HG03342 (cell line): ENCODE measurements at regions not wholly inside any gene's neighbourhood (a gene's known extent, or its start where the extent isn't known, plus 50 kb on each side); places are given as distances from the start of the nearest gene placed in this dataset.

Experiments used
- ATAC-seq: cut with Tn5 transposase; IDR thresholded peaks from one replicate; pipeline ENCODE4 v1.9.1; 2021; ENCODE audit warnings: mild to moderate bottlenecking, moderate library complexity; ENCODE audit not compliant: unreplicated experiment

DNA sequence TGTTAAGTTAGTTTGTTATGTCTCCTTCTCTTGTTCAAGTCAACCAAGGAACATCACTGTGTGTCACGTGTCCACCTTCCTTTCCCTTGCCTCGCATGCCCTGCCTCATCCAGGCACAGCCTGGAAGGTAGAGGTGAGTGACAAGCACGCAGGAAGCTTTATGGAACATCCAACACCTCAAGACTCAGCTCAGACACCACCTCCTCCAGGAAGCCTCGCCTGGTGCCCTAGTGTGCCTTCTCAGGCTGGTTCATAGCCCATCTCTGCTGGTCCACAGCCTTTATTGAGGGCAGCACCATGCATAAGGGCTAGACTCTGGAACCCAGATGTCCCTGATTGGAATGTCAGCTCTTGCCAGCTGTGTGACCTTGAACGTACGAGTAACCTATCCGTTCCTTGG, 224.3 kb downstream of the ANKRD60 start:
- no peak for ATAC-seq

DNA sequence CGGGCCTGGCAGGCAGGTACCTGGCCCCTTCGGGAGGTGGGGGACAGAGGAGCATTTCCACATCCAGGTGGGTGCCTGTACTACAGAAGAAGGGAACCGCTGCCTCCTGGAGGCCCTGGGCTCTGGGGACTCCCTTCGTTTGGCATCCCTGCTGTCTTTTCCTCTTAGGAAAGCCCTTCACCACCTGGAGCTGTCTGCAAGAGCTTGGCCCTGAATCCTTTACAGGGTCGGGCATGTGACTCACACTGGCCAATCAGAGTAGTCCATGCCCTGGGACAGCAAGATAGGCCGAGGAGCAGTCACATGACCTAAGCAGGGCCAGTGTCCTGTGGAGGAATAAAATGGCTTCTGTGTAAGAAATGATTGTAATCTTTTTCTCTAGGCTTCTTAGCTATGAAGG, 224.9 kb downstream of the ANKRD60 start:
- no peak for ATAC-seq

DNA sequence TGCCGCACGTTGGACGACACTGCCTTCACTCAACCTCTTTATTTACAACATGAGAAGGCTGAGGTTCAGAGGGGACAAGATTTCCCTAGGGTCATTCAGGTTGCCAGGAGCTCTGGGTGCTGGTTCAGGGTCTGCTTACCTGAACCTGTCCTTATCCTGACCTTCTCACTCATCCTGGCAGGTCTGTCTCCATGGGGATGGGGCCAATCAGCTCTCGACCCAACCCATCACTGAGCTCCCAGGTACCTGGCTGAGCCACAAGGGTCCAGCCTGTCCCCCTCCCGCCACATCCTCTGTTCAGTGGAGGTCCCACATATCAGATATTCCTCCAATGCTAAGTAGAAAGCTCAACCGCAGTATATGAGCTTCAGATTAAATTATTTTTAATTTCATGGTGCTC, 225.6 kb downstream of the ANKRD60 start:
- ATAC-seq, result no peak

DNA sequence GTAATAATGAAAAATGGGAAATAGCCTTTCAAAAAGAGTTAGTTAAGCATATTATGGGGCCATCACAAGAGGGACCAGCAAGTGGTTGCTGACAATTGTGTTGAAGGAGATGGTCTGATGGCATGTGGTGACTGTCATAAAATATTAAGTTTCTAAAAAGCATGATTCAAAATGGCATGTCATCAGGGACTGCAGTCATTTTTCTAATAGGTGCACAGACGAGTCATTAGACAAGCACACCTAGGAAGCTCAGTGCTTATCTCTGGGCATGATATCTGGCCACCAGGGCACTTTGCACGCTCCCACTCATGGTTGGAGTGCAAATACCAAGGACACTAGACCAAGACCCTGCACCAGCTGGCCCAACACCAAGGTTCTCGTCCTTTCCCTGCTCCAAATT, 226.5 kb downstream of the ANKRD60 start:
- ATAC-seq, result no peak

DNA sequence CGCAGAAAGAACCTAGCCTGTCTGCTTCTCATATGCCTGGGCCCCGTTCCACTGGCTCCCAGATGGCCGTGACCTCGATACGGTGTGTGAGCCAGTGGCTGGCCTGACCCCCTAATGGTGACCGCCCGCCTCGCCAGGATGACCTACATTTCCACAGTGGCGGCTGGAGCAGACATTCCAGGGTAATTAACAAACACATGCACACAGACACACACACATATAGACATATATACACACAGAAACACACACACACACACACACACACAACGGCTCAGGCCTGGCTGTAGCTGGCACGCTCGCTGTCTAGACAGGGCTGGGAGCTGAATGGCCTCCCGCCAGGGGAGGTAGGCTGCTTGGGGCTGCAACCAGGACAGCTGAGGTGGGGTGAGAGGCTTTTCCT, 227.1 kb downstream of the ANKRD60 start:
- ATAC-seq, result no peak

DNA sequence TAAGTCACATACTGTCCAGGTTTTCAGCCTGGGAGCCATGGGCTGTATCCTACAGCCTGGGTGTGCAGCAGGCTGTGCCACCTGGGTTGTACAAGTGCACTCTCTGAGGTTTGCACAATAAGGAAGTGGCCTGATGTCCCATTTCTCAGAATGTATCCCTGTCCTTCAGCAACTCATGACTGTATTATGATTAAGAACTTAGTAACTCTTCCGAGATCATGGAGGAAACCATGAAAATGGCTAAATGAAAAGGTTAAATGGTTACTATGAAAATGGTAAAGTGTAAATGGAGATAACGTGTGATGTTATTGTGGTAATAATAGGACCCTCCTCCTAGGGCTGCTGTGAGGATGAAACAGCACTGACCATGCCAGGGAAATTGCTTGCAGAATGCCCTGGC, 227.6 kb downstream of the ANKRD60 start:
- no peak for ATAC-seq

DNA sequence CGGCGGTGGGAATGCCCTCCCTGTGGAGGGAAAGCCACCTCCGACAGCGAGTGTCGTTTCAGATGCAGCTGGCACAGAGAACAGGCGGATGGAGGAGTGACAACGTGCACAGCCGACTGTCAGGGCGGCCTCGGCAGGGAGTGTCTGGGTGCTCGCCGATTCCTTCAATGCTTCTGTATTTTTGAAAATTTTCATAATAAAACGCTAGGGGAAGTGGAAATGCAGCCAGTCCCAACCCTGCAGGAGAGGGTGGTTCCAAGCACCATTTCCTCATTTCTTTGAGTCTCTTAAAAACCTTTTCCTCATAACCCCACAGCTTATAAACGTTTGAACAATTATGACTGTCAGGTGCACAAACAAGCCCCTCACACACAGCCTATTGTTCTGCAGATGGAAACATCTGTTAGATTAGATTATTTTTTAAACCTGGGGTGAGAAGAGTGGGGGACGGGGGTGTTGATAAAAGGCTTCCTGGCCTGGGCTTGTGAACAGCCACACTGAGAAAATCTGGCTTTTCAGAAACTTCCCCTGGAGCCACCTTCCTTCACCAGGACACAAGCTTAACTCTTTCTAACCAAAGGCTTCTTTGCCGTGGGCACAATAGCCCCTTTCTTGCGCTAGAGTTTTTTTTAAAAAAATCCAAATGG, 228.9 kb downstream of the ANKRD60 start:
- no peak for ATAC-seq

DNA sequence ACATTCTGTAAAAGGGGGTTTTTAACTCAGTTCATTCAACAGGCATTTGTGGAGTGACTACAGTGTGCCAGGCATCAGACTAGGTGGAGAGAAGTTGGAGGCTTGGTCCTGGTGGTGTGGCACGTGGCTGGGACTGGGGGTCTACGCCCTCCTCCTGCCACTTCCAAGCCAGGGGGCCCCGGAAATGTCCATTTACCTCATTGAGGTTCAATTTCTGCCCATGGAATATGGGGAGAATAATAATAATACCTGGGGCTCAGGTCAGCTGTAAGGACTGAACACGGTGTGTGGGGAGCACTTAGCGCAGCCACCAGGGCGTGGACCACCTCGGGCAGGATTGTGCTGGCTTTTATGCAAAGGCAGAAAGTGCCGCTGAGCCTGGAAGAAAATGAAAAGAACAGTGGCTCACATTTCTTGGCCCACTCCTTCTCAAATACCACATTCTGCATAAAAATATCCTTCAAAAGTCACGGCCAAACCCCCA, 229.4 kb downstream of the ANKRD60 start:
- no peak for ATAC-seq

DNA sequence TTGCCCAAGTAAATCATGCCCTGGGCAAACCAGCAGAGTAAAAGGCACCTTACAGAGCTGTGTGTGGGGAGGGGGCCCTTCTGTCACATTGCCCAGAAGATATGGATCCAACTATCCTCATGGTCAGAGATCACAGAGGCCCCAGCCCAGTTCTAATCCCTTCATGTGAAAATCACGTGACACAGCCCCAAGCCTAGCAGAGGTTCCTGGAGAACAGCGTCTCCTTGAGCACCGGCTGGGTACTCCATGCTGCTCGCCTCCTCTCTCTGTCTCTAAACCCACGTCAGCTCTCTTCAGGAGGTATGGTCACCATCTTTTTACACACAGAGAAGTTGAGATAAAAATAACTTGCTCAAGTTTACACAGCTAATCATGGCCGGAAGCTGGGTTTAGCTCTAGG, 230.2 kb downstream of the ANKRD60 start:
- ATAC-seq, result no peak

DNA sequence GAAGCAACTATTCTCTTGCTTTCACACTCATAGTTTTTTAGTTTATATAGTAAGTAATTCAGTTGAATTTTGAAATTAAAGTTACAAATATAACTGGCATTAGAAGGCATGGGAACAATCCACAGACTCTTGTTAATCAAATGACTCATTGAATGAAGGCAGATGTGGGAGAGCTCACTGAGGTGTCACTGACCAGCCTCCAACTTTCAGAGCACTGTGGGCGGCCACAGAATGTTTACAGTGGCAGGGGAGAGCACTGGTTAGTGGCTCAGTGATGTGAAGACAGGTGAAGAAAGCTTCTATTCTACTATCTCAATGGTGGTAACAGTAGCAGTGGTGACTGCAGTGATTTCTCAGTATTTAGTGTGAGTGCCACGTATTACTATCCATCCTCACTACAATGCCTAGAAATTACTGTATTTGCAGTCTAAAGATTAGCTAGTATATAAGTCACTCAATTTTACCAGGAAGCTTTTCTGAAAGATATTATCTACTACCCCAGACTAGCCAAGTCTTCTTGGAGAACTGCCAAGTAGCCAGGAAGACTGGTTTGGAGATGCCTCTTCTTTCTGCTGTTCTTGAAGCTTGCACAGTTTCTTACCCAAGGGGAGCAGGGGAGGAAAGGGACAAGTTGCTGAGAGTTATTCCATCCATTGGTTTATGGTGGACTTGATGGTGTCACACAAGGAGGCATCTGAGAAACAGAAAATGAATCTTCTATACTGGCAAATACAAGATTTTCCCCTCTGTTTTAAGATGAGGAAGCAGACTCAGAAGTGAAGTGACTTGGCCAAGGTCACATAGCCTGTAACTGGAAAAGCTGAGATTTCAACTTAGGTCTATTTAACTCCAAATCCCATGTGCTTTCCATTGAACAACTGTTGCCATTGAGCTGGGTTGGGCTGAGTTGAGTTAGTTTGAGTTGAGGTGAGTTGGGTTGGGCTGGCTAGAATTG, 231.2 kb downstream of the ANKRD60 start:
- ATAC-seq, result no peak

DNA sequence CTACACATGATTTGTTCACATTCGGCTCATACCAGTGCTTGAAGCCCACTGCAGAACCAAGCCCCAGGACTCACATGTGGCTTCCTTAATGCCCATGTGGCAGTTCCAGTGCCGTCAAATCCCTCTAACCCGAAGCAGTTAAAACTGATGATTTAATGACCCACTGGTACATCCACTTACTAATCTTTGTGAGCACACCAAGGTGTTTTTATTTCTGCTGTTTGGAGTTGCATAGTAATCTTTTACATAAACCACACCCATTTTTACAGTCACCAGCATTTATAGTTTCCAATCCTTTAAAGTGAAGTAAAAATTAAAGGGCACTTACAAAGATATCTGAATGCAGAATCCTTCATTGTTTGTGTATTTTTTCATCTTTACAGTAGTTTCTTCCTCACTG, 232.0 kb downstream of the ANKRD60 start:
- no peak for ATAC-seq

DNA sequence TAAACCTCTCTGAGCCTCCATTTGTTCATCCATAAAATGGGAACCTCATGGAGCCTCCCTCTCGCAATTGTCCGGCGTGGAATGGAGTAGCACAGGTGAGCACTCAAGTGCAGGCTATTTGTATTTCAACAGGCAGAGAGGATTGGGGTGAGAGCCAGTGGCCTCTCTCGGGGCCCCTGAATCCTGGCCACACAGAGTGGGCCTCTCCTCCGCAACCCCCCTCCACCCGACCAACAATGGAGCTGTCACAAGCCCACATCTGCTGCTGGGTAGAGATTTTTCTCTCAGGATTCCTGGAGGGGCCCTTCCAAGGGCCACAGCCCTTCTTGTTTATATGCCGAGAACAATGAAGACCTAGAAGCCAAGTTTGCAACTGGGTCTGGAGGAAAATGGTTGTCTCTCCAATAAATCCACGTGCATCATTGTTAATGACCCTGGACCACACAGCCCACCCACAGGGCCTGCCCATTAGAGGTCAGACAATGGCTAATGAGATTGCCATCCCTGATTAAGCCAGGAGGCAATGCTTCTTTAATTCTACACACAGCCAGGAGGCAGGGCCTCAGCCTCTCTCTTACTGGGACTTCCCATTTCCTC, 233.0 kb downstream of the ANKRD60 start:
- no peak for ATAC-seq

DNA sequence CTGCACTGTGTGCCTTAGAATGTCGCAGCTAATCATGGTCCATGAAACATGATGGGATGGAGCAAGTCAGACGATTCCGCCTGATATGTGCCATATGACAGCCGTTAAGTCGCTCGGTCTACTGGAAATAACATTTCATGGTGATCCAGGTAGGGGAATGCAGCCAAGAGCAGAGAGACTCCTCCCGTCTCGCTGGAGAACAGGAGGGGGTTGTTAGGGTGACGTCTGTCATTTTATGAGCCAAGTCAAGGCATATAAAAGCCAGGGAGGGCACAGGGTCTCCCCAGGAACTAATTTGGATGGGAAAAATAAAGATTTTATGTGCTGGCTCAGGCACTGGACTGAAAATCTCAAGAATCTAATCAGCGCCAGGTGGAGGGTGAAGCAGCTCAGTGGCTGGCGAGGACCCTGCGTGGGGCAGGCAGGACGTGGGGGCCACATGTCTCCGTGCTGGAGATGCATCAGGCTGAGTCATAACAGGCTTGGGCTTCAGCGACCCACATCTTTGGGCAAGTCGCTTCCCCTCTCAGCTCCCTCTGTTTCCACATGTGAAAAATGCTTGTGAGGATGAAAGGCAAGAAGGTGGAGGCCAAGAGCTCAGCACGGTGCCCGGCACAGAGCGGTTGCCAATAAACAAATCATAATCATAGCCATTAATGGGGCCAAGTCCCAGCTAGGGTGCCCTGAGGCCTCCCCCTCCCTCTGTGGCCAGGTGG, 234.6 kb downstream of the ANKRD60 start:
- no peak for ATAC-seq

DNA sequence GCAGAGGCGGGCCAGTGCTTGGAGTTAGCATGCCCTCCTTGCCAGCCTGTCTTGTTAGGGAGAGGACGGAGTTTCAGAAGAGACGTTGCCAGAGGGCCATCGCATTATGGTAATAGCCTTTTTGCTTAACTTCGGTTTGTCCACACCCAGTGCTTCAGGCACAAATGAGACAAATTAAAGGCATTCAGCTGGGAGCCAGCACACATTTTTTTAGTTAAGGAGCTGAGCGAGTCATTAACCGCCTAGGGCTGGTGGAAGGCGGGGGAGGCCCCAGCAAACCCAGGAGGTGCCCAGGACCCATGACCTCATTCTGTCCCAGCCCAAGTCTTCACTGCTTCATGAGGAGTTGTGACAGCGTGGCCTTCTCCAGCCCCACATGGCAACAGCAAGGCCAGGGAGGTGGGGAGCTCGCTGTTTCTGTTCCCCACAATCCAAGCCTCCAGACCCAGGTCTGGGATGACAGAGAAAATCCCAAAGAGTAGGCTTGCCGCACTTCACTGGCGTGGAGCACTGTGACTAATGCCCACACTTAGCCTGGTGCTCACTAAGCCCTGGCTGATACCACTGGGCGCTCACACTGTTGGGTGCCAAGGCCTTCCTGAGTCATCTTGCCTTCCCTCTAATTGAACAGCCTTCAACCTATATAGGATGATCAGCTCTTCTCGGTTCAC, 237.1 kb downstream of the ANKRD60 start:
- no peak for ATAC-seq

DNA sequence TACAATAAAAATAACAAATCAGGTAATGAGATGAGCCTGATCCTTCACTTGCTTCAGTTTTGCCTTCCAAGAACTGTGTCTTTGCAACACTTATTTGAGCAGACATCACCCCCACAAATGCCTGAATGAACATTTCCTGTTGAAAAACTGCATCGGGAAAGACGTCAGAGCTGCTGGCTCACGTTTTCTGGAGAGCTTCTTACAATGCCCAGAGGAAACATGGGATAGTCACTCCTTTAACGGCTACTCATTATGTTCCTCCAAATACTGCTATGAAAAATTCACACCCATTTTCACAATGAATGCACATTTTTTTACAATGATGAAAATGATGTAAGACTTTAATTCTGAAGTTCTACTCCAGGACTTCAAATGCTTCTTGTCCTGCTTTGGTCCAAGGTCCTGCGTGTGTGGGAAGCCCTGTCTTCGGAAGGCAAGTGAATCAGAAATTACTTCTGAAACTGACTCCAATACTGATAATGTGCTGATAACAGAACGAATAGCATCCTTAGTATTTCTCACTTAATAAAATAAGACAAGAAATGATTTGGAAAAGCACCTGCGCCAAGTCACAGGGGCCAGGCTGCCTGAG, 238.0 kb downstream of the ANKRD60 start:
- no peak for ATAC-seq

DNA sequence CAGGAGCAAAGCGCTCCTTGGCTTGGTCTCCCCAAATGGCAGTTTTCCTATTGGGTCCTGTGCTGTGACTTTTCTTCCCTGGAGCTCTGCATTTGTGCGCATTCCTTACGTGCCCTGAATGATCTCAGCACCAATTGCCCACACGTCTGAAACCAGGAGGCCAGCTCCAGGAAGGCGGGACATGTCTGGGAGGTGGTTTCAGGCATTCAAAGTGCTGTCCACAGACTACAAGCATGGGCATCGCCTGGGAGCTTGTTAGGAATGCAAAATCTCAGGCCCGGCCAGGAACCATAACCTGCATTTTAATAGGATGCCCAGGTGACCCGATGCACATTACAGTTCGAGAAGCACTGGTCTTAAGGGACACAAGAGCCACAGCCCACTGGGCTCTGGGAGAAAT, 239.6 kb downstream of the ANKRD60 start:
- ATAC-seq, result no peak

DNA sequence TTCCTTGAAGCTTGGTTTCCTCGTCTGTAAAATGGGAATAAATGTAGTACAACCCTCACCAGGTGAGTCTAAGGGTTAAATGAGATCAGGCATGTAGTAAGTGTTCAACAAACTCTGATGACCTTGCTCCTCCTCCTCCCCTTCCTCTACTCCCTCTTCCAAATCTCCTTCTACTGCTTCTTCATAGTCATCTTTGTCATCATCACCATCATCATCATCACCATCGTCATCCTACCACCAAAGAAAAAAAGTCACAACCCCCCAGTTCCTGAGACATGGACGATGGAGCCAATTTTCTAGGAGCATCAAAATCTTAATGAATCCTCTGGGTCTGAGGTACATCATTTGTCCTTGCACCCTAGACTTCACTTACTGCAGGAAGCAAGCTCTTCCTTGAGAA, 240.0 kb downstream of the ANKRD60 start:
- ATAC-seq, result no peak

DNA sequence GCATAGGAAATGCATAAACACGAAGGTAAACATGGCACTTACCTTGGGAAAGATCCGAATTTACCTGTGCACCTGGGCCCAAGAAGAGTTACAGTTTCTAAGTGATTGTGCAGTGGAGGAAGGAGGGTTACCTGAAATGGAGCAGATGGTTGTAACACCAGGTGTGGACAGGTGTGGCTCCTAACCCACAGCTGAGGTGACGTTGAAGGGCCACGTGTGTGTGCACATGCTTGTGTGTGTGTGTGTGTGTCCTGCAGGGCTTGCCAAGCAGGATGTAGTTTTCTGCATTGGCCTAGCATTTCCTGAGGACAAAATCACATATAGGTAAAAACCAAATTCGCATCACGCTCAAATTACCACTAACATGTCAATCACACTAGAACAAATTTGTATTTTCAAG, 240.8 kb downstream of the ANKRD60 start:
- no peak for ATAC-seq

DNA sequence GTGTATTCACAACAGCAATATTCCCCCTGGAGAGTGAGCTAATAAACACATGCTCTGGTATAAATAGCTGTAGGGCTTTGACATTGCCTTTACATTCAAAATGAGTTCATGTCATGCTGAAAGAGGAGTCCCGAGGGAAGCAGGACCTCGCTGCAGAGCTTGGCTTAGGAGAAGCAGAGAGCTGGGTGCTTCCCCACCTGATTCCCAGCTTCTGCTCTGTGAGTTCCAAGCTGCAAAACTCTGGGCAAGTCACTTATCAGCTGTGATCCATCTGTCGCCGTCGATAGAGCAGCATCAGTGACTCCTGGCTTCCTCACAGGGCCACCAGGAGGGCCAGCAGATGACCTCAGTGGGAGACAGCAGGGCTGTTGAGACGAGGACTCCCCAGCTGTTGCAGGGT, 241.8 kb downstream of the ANKRD60 start:
- ATAC-seq, result no peak

DNA sequence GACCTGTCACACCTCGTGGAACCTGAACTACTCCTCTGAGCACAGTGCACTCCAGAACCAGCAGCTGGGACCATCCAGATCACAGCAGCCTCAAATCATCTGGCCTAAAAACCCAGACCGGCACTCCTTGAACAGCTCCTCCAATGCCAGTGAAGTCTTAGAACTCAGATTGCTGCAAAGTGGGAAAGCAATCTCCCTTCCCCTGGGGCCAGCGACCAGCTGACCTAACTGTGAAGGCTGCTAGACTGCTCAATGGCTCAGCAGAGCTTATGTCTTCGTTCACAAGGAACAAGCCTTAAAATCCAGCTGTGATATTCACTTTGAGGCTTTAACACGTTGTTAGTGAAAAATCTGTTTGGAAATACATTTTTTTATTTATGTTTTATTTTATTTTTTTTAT, 243.2 kb downstream of the ANKRD60 start:
- ATAC-seq, result no peak
